ENCODE measurements at regions not wholly inside any gene's neighbourhood (a gene's known extent, or its start where the extent isn't known, plus 50 kb on each side); places are given as distances from the start of the nearest gene placed in this dataset.

DNA sequence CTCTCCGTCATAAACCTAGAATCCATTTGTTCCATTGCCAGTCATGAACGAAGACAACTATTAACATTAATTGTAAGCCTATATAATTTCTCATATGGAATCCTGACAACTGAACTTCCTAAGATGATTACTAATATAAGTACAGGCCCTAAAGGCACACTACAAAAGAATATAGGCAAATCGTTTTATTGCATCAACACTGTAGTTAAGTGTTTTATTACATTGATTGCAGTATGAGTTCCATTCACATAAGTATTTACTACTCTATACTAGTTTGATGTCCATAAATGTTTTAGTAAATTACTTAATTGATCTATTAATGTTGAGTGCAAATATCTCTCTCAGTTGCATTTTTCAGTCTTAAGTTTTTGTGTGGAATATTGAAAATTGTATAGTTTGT lies 113.1 kb upstream of the SEMA3C start:
- Histone ChIP-seq H3K36me3 (ENCODE audit: insufficient read depth, low read length) (no peaks in the 10 kb centered on the region), H3K27ac (ENCODE audit: low read depth, low read length) (no peak overlapping the region), H4K20me1 (ENCODE audit: insufficient read depth, low read length) (no peaks in the 10 kb centered on the region), H3K4me2 (ENCODE audit: low read length) (no peak overlapping the region), H3K27me3 (ENCODE audit: insufficient read depth, low read length) (no peaks in the 10 kb centered on the region), H3K9ac (ENCODE audit: low read length) (no peak overlapping the region), H3K79me2 (ENCODE audit: insufficient read depth, low read length) (no peaks in the 10 kb centered on the region), H3K4me1 (ENCODE audit: insufficient read depth, low read length) (no peaks in the 10 kb centered on the region), H3K4me3 (ENCODE audit: insufficient read depth, low read depth, low read length) (no peak overlapping the region), H2AFZ (ENCODE audit: low read depth, low read length) (no peak overlapping the region), H3K9me3 (ENCODE audit: insufficient read depth, low read depth, low read length) (no peaks in the 10 kb centered on the region)
- no peaks in the 10 kb centered on the region for H3K36me3 Mint-ChIP-seq (ENCODE audit: low read depth, unreplicated experiment)
- H3K9me3 Mint-ChIP-seq (ENCODE audit: unreplicated experiment) = no peaks in the 10 kb centered on the region
- no peak overlapping the region for H3K4me3 Mint-ChIP-seq (ENCODE audit: unreplicated experiment)
- no peak overlapping the region for H3K27ac Mint-ChIP-seq (ENCODE audit: unreplicated experiment)
- DNase-seq (ENCODE audit: low read depth) (no peak), FAIRE-seq (no peak)
- no peaks in the 10 kb centered on the region for H3K27me3 Mint-ChIP-seq (ENCODE audit: low read depth, unreplicated experiment)
- TF ChIP-seq, protein P1, sequence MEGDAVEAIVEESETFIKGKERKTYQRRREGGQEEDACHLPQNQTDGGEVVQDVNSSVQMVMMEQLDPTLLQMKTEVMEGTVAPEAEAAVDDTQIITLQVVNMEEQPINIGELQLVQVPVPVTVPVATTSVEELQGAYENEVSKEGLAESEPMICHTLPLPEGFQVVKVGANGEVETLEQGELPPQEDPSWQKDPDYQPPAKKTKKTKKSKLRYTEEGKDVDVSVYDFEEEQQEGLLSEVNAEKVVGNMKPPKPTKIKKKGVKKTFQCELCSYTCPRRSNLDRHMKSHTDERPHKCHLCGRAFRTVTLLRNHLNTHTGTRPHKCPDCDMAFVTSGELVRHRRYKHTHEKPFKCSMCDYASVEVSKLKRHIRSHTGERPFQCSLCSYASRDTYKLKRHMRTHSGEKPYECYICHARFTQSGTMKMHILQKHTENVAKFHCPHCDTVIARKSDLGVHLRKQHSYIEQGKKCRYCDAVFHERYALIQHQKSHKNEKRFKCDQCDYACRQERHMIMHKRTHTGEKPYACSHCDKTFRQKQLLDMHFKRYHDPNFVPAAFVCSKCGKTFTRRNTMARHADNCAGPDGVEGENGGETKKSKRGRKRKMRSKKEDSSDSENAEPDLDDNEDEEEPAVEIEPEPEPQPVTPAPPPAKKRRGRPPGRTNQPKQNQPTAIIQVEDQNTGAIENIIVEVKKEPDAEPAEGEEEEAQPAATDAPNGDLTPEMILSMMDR (IDR thresholded peaks at IDR 0.05; ENCODE audit: insufficient read depth, low read depth, low read length) = no peak
- TF ChIP-seq EZH2 (IDR thresholded peaks at IDR 0.05; ENCODE audit: insufficient read depth, low read length) = no peak
- H3K4me1 Mint-ChIP-seq (ENCODE audit: low read depth, unreplicated experiment) = no peaks in the 10 kb centered on the region

DNA sequence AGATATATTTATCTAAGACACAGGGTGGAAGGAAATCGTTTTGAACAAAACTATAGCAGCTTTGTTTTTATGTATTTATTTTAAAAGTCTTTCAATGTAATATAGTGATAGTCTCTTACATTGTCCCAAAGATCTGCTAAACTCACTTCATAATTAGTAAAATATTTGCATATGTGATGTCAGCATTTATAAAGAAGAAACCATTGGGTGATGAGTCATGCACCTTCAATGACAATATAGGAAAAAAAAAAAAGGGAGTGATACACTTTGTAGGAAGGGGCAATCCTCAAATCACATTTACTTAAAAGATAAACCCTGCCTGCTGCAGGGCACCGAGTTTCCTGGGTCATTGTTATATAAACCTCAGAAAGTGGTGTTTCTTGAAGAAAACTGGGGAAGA lies 112.4 kb upstream of the SEMA3C start:
- H3K4me3 ChIP-seq (ENCODE audit: insufficient read depth, low read depth, low read length) = no peak overlapping the region
- H3K36me3 Mint-ChIP-seq (ENCODE audit: low read depth, unreplicated experiment) = no peaks in the 10 kb centered on the region
- no peaks in the 10 kb centered on the region for H3K9me3 ChIP-seq (ENCODE audit: insufficient read depth, low read depth, low read length)
- no peaks in the 10 kb centered on the region for H3K79me2 ChIP-seq (ENCODE audit: insufficient read depth, low read length)
- DNase-seq (ENCODE audit: low read depth) = no peak
- H3K4me1 Mint-ChIP-seq (ENCODE audit: low read depth, unreplicated experiment) = no peaks in the 10 kb centered on the region
- no peak overlapping the region for H3K27ac Mint-ChIP-seq (ENCODE audit: unreplicated experiment)
- H2AFZ ChIP-seq (ENCODE audit: low read depth, low read length) = no peak overlapping the region
- H3K9me3 Mint-ChIP-seq (ENCODE audit: unreplicated experiment) = no peaks in the 10 kb centered on the region
- no peak overlapping the region for H3K4me2 ChIP-seq (ENCODE audit: low read length)
- no peak for FAIRE-seq
- H3K4me3 Mint-ChIP-seq (ENCODE audit: unreplicated experiment) = no peak overlapping the region
- TF ChIP-seq, protein P1 (IDR thresholded peaks at IDR 0.05; ENCODE audit: insufficient read depth, low read depth, low read length) = no peak
- TF ChIP-seq EZH2 (IDR thresholded peaks at IDR 0.05; ENCODE audit: insufficient read depth, low read length) = no peak
- no peak overlapping the region for H3K9ac ChIP-seq (ENCODE audit: low read length)
- no peaks in the 10 kb centered on the region for H3K4me1 ChIP-seq (ENCODE audit: insufficient read depth, low read length)
- H3K27ac ChIP-seq (ENCODE audit: low read depth, low read length) = no peak overlapping the region
- H4K20me1 ChIP-seq (ENCODE audit: insufficient read depth, low read length) = no peaks in the 10 kb centered on the region
- no peaks in the 10 kb centered on the region for H3K36me3 ChIP-seq (ENCODE audit: insufficient read depth, low read length)
- H3K27me3 ChIP-seq (ENCODE audit: insufficient read depth, low read length) = no peaks in the 10 kb centered on the region
- H3K27me3 Mint-ChIP-seq (ENCODE audit: low read depth, unreplicated experiment) = no peaks in the 10 kb centered on the region

DNA sequence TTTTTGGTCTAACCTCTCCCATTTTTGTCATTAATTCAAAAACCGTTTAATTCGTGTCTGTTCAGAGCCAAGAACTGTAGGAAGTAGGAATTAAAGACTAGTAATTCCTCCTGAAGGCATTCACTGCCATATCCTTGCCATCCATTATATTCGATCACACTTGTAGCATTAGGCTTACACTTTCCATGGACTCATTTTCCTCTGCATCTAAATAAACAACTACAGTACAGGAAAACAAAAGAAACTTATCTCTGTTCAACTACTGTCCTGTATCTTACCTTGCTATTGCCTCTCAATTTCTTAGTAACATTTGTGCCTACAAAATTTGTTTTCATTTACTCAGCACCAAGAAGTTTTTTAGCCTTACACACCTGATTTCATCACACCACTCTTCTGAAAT lies 111.6 kb upstream of the SEMA3C start:
- FAIRE-seq = no peak
- no peak for DNase-seq (ENCODE audit: low read depth)
- no peaks in the 10 kb centered on the region for H3K79me2 ChIP-seq (ENCODE audit: insufficient read depth, low read length)
- H3K4me3 ChIP-seq (ENCODE audit: insufficient read depth, low read depth, low read length) = no peak overlapping the region
- no peaks in the 10 kb centered on the region for H3K4me1 Mint-ChIP-seq (ENCODE audit: low read depth, unreplicated experiment)
- H3K27ac Mint-ChIP-seq (ENCODE audit: unreplicated experiment) = no peak overlapping the region
- H3K36me3 ChIP-seq (ENCODE audit: insufficient read depth, low read length) = no peaks in the 10 kb centered on the region
- no peak overlapping the region for H2AFZ ChIP-seq (ENCODE audit: low read depth, low read length)
- H3K9ac ChIP-seq (ENCODE audit: low read length) = no peak overlapping the region
- no peak overlapping the region for H3K4me3 Mint-ChIP-seq (ENCODE audit: unreplicated experiment)
- H3K4me2 ChIP-seq (ENCODE audit: low read length) = no peak overlapping the region
- H3K36me3 Mint-ChIP-seq (ENCODE audit: low read depth, unreplicated experiment) = no peaks in the 10 kb centered on the region
- H4K20me1 ChIP-seq (ENCODE audit: insufficient read depth, low read length) = no peaks in the 10 kb centered on the region
- H3K4me1 ChIP-seq (ENCODE audit: insufficient read depth, low read length) = no peaks in the 10 kb centered on the region
- no peak overlapping the region for H3K27ac ChIP-seq (ENCODE audit: low read depth, low read length)
- H3K9me3 ChIP-seq (ENCODE audit: insufficient read depth, low read depth, low read length) = no peaks in the 10 kb centered on the region
- TF ChIP-seq, protein P1 (IDR thresholded peaks at IDR 0.05; ENCODE audit: insufficient read depth, low read depth, low read length) = no peak
- TF ChIP-seq EZH2 (IDR thresholded peaks at IDR 0.05; ENCODE audit: insufficient read depth, low read length) = no peak
- no peaks in the 10 kb centered on the region for H3K27me3 Mint-ChIP-seq (ENCODE audit: low read depth, unreplicated experiment)
- no peaks in the 10 kb centered on the region for H3K27me3 ChIP-seq (ENCODE audit: insufficient read depth, low read length)
- H3K9me3 Mint-ChIP-seq (ENCODE audit: unreplicated experiment) = no peaks in the 10 kb centered on the region

All from astrocyte (in vitro differentiated cells and primary cell).